HEK293 (cell line): ENCODE measurements at regions not wholly inside any gene's neighbourhood (a gene's known extent, or its start where the extent isn't known, plus 50 kb on each side); places are given as distances from the start of the nearest gene placed in this dataset.
"Not testable (repeated sequence)": the region's sequence is repeated elsewhere in the genome, so short reads cannot be mapped to it uniquely, and the experiment has no call there.

Experiments used
- CTCF ChIA-PET: fragments of 350-600 bp; formaldehyde crosslinking; extraction: SDS; loops from one replicate; lab custom pipeline; 2021; ENCODE audit warnings: antibody characterized with exemption; lab: Yijun Ruan, JAX
- POLR2A ChIA-PET: fragments of 300-600 bp; formaldehyde crosslinking; extraction: SDS; loops from one replicate; lab custom pipeline; 2020; ENCODE audit warnings: antibody characterized with exemption, inconsistent platforms; lab: Yijun Ruan, JAX
- H3K27ac ChIP-seq: fragments of 200-500 bp; sonication (Bioruptor generic); 2 replicates; pipeline ENCODE4 v1.5.1; 2014; ENCODE audit warnings: low read depth, low read length, control low read depth, inconsistent platforms; ENCODE audit errors: extremely low read depth
- H3K36me3 ChIP-seq, 2 experiments: fragments of 200-500 bp in 1 of 2; sonication (Bioruptor generic) in 1 of 2; 1 replicate in 1 of 2; 2 replicates in 1 of 2; pipeline ENCODE4 v1.5.1; 2014 to 2017; ENCODE audit warnings: inconsistent platforms in 2 of 2, low read length in 2 of 2; ENCODE audit not compliant: control insufficient read depth in 2 of 2, insufficient read depth in 1 of 2
- H3K4me1 ChIP-seq: fragments of 200-500 bp; sonication (Bioruptor generic); 2 replicates; pipeline ENCODE4 v1.5.1; 2014; ENCODE audit warnings: mild to moderate bottlenecking, low read length, inconsistent platforms; ENCODE audit not compliant: control insufficient read depth, insufficient read depth
- H3K4me3 ChIP-seq: 2 replicates; pipeline ENCODE4 v1.5.1; 2011; ENCODE audit warnings: low read depth, mild to moderate bottlenecking, control low read depth, low read length, moderate library complexity
- H3K9me3 ChIP-seq: fragments of 200-500 bp; sonication (Bioruptor generic); 2 replicates; pipeline ENCODE4 v1.5.1; 2014; ENCODE audit warnings: low read depth, low read length, inconsistent platforms; ENCODE audit not compliant: control insufficient read depth, insufficient read depth
- BCL11A ChIP-seq: fragments of 450-650 bp; formaldehyde crosslinking; IDR thresholded peaks from 2 replicates; pipeline ENCODE4 v1.5.1; 2016; ENCODE audit warnings: low read depth, missing biosample characterization, missing genetic modification characterization
- ELK4 ChIP-seq: IDR thresholded peaks from 2 replicates; pipeline ENCODE4 v1.6.1; 2011; ENCODE audit warnings: mild to moderate bottlenecking, low read depth, low read length, borderline replicate concordance
- GLI4 ChIP-seq: fragments of 450-650 bp; formaldehyde crosslinking; IDR thresholded peaks from 2 replicates; pipeline ENCODE4 v1.5.1; 2016; ENCODE audit warnings: missing biosample characterization, missing genetic modification characterization
- HOXC10 ChIP-seq: sonication (generic); formaldehyde crosslinking; IDR thresholded peaks from 2 replicates; pipeline ENCODE4 v1.8.1; 2023; ENCODE audit warnings: mild to moderate bottlenecking, missing genetic modification reagents
- KLF8 ChIP-seq: fragments of 450-650 bp; formaldehyde crosslinking; IDR thresholded peaks from 2 replicates; pipeline ENCODE4 v1.5.1; 2016; ENCODE audit warnings: missing biosample characterization, missing genetic modification characterization
- KLF9 ChIP-seq: fragments of 450-650 bp; formaldehyde crosslinking; IDR thresholded peaks from 2 replicates; pipeline ENCODE4 v1.5.1; 2016; ENCODE audit warnings: missing biosample characterization, missing genetic modification characterization, low read depth
- MYNN ChIP-seq: fragments of 450-650 bp; formaldehyde crosslinking; IDR thresholded peaks from 2 replicates; pipeline ENCODE4 v1.5.1; 2016; ENCODE audit warnings: missing biosample characterization, missing genetic modification characterization, borderline replicate concordance
- SCRT1 ChIP-seq: fragments of 450-650 bp; formaldehyde crosslinking; IDR thresholded peaks from 2 replicates; pipeline ENCODE4 v1.5.1; 2016; ENCODE audit warnings: missing biosample characterization, missing genetic modification characterization, borderline replicate concordance
- SP2 ChIP-seq: fragments of 450-650 bp; formaldehyde crosslinking; IDR thresholded peaks from 2 replicates; pipeline ENCODE4 v1.5.1; 2016; ENCODE audit warnings: missing biosample characterization, missing genetic modification characterization
- WT1 ChIP-seq: fragments of 450-650 bp; formaldehyde crosslinking; IDR thresholded peaks from 2 replicates; pipeline ENCODE4 v1.5.1; 2016; ENCODE audit warnings: missing biosample characterization, missing genetic modification characterization
- ZBTB1 ChIP-seq: fragments of 450-650 bp; formaldehyde crosslinking; IDR thresholded peaks from 2 replicates; pipeline ENCODE4 v1.5.1; 2016; ENCODE audit warnings: missing biosample characterization, missing genetic modification characterization
- ZNF157 ChIP-seq: fragments of 450-650 bp; formaldehyde crosslinking; IDR thresholded peaks from 2 replicates; pipeline ENCODE4 v1.5.1; 2016; ENCODE audit warnings: missing biosample characterization, missing genetic modification characterization
- ZNF23 ChIP-seq: fragments of 450-650 bp; formaldehyde crosslinking; IDR thresholded peaks from 2 replicates; pipeline ENCODE4 v1.5.1; 2016; ENCODE audit warnings: missing biosample characterization, missing genetic modification characterization, borderline replicate concordance
- ZNF24 ChIP-seq: fragments of 450-650 bp; formaldehyde crosslinking; IDR thresholded peaks from 2 replicates; pipeline ENCODE4 v1.5.1; 2016; ENCODE audit warnings: missing biosample characterization, missing genetic modification characterization
- ZNF423 ChIP-seq: fragments of 450-650 bp; formaldehyde crosslinking; IDR thresholded peaks from 2 replicates; pipeline ENCODE4 v1.5.1; 2016; ENCODE audit warnings: missing biosample characterization, missing genetic modification characterization
- ZNF510 ChIP-seq: fragments of 450-650 bp; formaldehyde crosslinking; IDR thresholded peaks from 2 replicates; pipeline ENCODE4 v1.5.1; 2018; ENCODE audit warnings: mild to moderate bottlenecking, missing genetic modification characterization, missing biosample characterization; ENCODE audit not compliant: insufficient replicate concordance
- ZNF548 ChIP-seq: fragments of 450-650 bp; formaldehyde crosslinking; IDR thresholded peaks from 2 replicates; pipeline ENCODE4 v1.5.1; 2016; ENCODE audit warnings: missing biosample characterization, missing genetic modification characterization
- ZNF560 ChIP-seq: fragments of 450-650 bp; formaldehyde crosslinking; IDR thresholded peaks from 2 replicates; pipeline ENCODE4 v1.5.1; 2017; ENCODE audit warnings: missing biosample characterization, missing genetic modification characterization, borderline replicate concordance
- ZNF629 ChIP-seq: fragments of 450-650 bp; formaldehyde crosslinking; IDR thresholded peaks from 2 replicates; pipeline ENCODE4 v1.5.1; 2017; ENCODE audit warnings: missing biosample characterization, missing genetic modification characterization
- ZNF660 ChIP-seq: fragments of 450-650 bp; IDR thresholded peaks from 2 replicates; pipeline ENCODE4 v1.5.1; 2018; ENCODE audit warnings: missing biosample characterization, mild to moderate bottlenecking, missing genetic modification characterization
- ZNF664 ChIP-seq: fragments of 450-650 bp; formaldehyde crosslinking; IDR thresholded peaks from 2 replicates; pipeline ENCODE4 v1.5.1; 2016; ENCODE audit warnings: missing biosample characterization, missing genetic modification characterization
- ZNF670 ChIP-seq: fragments of 450-650 bp; formaldehyde crosslinking; IDR thresholded peaks from 2 replicates; pipeline ENCODE4 v1.5.1; 2016; ENCODE audit warnings: missing biosample characterization, missing genetic modification characterization, low read depth
- ZNF747 ChIP-seq: fragments of 450-650 bp; formaldehyde crosslinking; IDR thresholded peaks from 2 replicates; pipeline ENCODE4 v1.5.1; 2016; ENCODE audit warnings: missing biosample characterization, missing genetic modification characterization
- ZNF777 ChIP-seq: fragments of 450-650 bp; formaldehyde crosslinking; IDR thresholded peaks from 2 replicates; pipeline ENCODE4 v1.5.1; 2017; ENCODE audit warnings: missing biosample characterization, missing genetic modification characterization, borderline replicate concordance
- ZNF791 ChIP-seq: fragments of 450-650 bp; formaldehyde crosslinking; IDR thresholded peaks from 2 replicates; pipeline ENCODE4 v1.5.1; 2016; ENCODE audit warnings: missing biosample characterization, missing genetic modification characterization
- ZSCAN4 ChIP-seq: fragments of 450-650 bp; formaldehyde crosslinking; IDR thresholded peaks from 2 replicates; pipeline ENCODE4 v1.5.1; 2017; ENCODE audit warnings: missing biosample characterization, missing genetic modification characterization
- TF ChIP-seq, protein P1 (sequence below): fragments of 450-650 bp; formaldehyde crosslinking; IDR thresholded peaks from 2 replicates; pipeline ENCODE4; 2016; ENCODE audit warnings: missing biosample characterization, missing genetic modification characterization
- TF ChIP-seq, protein P2 (sequence below): fragments of 450-650 bp; formaldehyde crosslinking; IDR thresholded peaks from 2 replicates; pipeline ENCODE4 v1.5.1; 2016; ENCODE audit warnings: missing biosample characterization, missing genetic modification characterization
- TF ChIP-seq, protein P3 (sequence below): fragments of 450-650 bp; formaldehyde crosslinking; IDR thresholded peaks from 2 replicates; pipeline ENCODE4 v1.5.1; 2017; ENCODE audit warnings: missing biosample characterization, missing genetic modification characterization

- no peaks in the 10 kb centered on the region for H3K9me3 ChIP-seq
- TF ChIP-seq GLI4 (tag by site-specific recombination) (no peak), ZNF670 (tag by site-specific recombination) (no peak), HOXC10 (no peak), ZNF560 (tag by site-specific recombination) (no peak), ZNF157 (tag by site-specific recombination) (no peak), ZBTB1 (no peak), ZNF548 (tag by site-specific recombination) (no peak), ZNF664 (tag by site-specific recombination) (no peak), KLF9 (no peak), ZNF510 (tag by site-specific recombination) (no peak), ZNF629 (no peak), ZNF777 (tag by site-specific recombination) (no peak), MYNN (tag by site-specific recombination) (no peak), ZNF24 (tag by site-specific recombination) (no peak)
- TF ChIP-seq, protein P1, sequence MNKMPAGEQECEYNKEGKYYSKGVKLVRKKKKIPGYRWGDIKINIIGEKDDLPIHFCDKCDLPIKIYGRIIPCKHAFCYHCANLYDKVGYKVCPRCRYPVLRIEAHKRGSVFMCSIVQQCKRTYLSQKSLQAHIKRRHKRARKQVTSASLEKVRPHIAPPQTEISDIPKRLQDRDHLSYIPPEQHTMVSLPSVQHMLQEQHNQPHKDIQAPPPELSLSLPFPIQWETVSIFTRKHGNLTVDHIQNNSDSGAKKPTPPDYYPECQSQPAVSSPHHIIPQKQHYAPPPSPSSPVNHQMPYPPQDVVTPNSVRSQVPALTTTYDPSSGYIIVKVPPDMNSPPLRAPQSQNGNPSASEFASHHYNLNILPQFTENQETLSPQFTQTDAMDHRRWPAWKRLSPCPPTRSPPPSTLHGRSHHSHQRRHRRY (tag by site-specific recombination) = no peak
- TF ChIP-seq, protein P2, sequence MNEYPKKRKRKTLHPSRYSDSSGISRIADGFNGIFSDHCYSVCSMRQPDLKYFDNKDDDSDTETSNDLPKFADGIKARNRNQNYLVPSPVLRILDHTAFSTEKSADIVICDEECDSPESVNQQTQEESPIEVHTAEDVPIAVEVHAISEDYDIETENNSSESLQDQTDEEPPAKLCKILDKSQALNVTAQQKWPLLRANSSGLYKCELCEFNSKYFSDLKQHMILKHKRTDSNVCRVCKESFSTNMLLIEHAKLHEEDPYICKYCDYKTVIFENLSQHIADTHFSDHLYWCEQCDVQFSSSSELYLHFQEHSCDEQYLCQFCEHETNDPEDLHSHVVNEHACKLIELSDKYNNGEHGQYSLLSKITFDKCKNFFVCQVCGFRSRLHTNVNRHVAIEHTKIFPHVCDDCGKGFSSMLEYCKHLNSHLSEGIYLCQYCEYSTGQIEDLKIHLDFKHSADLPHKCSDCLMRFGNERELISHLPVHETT (tag by site-specific recombination) = no peak
- TF ChIP-seq, all 188 proteins: peak for 0
- Histone ChIP-seq H3K4me3 (no peak overlapping the region), H3K4me1 (no peaks in the 10 kb centered on the region), H3K27ac (no peak overlapping the region), H3K36me3 (no peaks in the 10 kb centered on the region)
- ChIA-PET CTCF (no interaction called here), POLR2A (no interaction called here)
Observed at GRCh38 chr10:81603106-81603620, 271.8 kb upstream of the NRG3 start.

DNA sequence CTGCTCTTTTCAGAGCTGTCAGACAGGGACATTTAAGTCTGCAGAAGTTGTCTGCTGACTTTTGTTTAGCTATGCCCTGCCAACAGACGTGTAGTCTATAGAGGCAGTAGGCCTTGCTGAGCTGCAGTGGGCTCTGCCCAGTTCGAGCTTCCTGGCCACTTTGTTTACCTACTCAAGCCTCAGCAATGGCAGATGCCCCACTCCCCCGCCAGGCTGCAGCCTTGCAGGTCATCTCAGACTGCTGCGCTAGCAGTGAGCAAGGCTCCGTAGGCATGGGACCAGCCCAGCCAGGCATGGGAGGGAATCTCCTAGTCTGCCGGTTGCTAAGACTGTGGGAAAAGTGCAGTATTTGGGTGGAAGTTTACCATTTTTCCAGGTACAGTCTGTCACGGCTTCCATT lies 230.5 kb upstream of the NRG3 start:
- H3K4me1 ChIP-seq, H3K4me3 ChIP-seq, CTCF ChIA-PET, H3K36me3 ChIP-seq, H3K9me3 ChIP-seq, POLR2A ChIA-PET, H3K27ac ChIP-seq: not testable (repeated sequence)

DNA sequence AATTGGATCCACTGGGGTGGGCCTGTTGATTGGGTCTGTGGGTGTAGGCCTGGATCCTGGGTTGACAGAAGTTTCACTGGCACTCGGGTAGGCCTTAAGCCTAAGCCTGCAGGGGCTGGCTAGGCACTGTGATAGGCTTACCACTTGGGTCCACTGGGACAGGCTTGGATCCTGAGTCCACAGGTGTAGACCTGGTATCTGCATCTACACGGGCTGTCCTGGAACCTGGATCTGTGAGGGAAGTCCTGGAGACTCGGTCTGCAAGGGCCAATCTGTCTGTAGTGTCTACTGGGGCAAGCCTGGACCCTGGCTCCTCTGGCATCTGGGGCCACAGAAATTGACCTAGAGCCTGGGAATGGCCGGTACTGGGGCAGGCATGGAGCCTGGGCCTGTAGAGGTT lies 219.0 kb upstream of the NRG3 start:
- Histone ChIP-seq H3K4me1 (no peaks in the 10 kb centered on the region), H3K9me3 (no peaks in the 10 kb centered on the region), H3K4me3 (no peak overlapping the region), H3K36me3 (no peaks in the 10 kb centered on the region), H3K27ac (no peak overlapping the region)
- ChIA-PET POLR2A (no interaction called here), CTCF (no interaction called here)
- TF ChIP-seq KLF9 = no peak
- TF ChIP-seq ZSCAN4 (tag by site-specific recombination) = no peak
- TF ChIP-seq KLF8 = no peak
- TF ChIP-seq ZNF791 = no peak
- TF ChIP-seq ZNF660 (tag by site-specific recombination) = no peak
- TF ChIP-seq ZNF423 = no peak
- no peak for TF ChIP-seq BCL11A
- TF ChIP-seq SP2 (tag by site-specific recombination) = no peak
- TF ChIP-seq ELK4 = no peak
- no peak for TF ChIP-seq ZNF747 (tag by site-specific recombination)
- TF ChIP-seq, protein P3, sequence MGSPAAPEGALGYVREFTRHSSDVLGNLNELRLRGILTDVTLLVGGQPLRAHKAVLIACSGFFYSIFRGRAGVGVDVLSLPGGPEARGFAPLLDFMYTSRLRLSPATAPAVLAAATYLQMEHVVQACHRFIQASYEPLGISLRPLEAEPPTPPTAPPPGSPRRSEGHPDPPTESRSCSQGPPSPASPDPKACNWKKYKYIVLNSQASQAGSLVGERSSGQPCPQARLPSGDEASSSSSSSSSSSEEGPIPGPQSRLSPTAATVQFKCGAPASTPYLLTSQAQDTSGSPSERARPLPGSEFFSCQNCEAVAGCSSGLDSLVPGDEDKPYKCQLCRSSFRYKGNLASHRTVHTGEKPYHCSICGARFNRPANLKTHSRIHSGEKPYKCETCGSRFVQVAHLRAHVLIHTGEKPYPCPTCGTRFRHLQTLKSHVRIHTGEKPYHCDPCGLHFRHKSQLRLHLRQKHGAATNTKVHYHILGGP (tag by site-specific recombination) = no peak
- no peak for TF ChIP-seq WT1 (tag by site-specific recombination)
- no peak for TF ChIP-seq SCRT1 (tag by site-specific recombination)
- TF ChIP-seq ZNF23 (tag by site-specific recombination) = no peak
